Nephron progenitor cell (in vitro differentiated cells): ENCODE measurements at regions not wholly inside any gene's neighbourhood (a gene's known extent, or its start where the extent isn't known, plus 50 kb on each side); places are given as distances from the start of the nearest gene placed in this dataset.

Experiments
- DNase-seq: peaks from one replicate; pipeline ENCODE4 v3.0.0; 2021
- H3K27ac Mint-ChIP-seq: 2 replicates; pipeline ENCODE4 v1.8.0; 2021; ENCODE audit warnings: mild to moderate bottlenecking, moderate library complexity, mixed read lengths
- H3K27me3 Mint-ChIP-seq: 2 replicates; pipeline ENCODE4 v1.8.0; 2021; ENCODE audit warnings: mild to moderate bottlenecking, low read depth, mixed read lengths; ENCODE audit not compliant: poor library complexity
- H3K36me3 Mint-ChIP-seq: 2 replicates; pipeline ENCODE4 v1.8.0; 2021; ENCODE audit warnings: low read depth, mixed read lengths
- H3K4me1 Mint-ChIP-seq: 2 replicates; pipeline ENCODE4 v1.8.0; 2021; ENCODE audit warnings: mixed read lengths
- H3K4me3 Mint-ChIP-seq: 2 replicates; pipeline ENCODE4 v1.8.0; 2021; ENCODE audit warnings: mild to moderate bottlenecking, moderate library complexity, mixed read lengths
- H3K9me3 Mint-ChIP-seq: 2 replicates; pipeline ENCODE4 v1.8.0; 2021; ENCODE audit warnings: mild to moderate bottlenecking, moderate library complexity, mixed read lengths
- TF ChIP-seq, protein P1 (sequence below): fragments of 200-600 bp; sonication (generic); IDR thresholded peaks from 2 replicates; pipeline ENCODE4 v1.5.0; 2021; ENCODE audit warnings: antibody characterized with exemption

DNA sequence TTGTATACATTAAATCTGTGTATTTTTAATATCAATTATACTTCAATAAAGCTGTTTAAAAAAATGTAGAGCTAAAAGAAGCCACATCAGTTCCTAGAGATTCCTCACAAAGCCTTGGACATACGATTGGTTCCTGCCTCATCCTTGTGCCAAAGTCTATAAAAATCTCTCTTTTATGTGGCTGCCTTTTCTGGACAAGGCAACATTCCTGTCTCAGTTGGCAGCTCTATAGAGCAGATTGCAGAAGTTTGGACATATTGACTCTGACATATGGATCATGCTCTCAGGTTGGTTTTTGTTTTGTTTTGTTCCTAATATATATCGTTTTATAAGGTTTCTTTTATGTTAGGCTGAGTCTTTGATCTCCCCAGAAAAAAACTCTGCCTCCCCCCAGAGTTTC, 148.9 kb downstream of the MAFB start:
- no peaks in the 10 kb centered on the region for H3K36me3 Mint-ChIP-seq
- H3K27me3 Mint-ChIP-seq, result peaks cover 12% of the 10 kb centered on the region
- TF ChIP-seq, protein P1, sequence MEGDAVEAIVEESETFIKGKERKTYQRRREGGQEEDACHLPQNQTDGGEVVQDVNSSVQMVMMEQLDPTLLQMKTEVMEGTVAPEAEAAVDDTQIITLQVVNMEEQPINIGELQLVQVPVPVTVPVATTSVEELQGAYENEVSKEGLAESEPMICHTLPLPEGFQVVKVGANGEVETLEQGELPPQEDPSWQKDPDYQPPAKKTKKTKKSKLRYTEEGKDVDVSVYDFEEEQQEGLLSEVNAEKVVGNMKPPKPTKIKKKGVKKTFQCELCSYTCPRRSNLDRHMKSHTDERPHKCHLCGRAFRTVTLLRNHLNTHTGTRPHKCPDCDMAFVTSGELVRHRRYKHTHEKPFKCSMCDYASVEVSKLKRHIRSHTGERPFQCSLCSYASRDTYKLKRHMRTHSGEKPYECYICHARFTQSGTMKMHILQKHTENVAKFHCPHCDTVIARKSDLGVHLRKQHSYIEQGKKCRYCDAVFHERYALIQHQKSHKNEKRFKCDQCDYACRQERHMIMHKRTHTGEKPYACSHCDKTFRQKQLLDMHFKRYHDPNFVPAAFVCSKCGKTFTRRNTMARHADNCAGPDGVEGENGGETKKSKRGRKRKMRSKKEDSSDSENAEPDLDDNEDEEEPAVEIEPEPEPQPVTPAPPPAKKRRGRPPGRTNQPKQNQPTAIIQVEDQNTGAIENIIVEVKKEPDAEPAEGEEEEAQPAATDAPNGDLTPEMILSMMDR, result no peak
- H3K9me3 Mint-ChIP-seq, result no peaks in the 10 kb centered on the region
- no peak for DNase-seq
- H3K4me1 Mint-ChIP-seq, result peaks cover 6% of the 10 kb centered on the region
- no peak overlapping the region for H3K27ac Mint-ChIP-seq
- no peak overlapping the region for H3K4me3 Mint-ChIP-seq

DNA sequence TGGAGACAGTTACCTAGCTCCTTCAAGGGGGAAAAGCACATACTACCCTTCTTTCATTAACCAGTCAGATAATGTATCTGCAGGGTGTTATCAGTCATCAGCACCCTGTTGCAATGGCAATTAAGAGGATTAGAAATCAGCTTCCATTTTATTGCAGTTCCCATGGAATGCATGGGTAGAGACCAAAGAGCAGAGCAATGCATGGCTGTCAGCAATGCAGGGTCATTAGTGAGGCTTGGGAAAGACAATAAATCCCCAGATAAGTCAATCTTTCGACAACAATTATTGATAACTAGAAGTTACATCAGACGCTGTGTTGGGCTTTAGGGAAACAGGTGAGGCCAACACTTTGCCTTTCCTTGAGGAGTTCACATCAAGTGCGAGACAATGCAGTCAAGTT, 150.9 kb downstream of the MAFB start:
- Mint-ChIP-seq H3K4me3 (no peak overlapping the region), H3K27me3 (peaks cover 15% of the 10 kb centered on the region), H3K36me3 (no peaks in the 10 kb centered on the region), H3K27ac (no peak overlapping the region), H3K4me1 (peaks cover 12% of the 10 kb centered on the region), H3K9me3 (peaks cover 4% of the 10 kb centered on the region)
- no peak for DNase-seq
- TF ChIP-seq, protein P1, result no peak

DNA sequence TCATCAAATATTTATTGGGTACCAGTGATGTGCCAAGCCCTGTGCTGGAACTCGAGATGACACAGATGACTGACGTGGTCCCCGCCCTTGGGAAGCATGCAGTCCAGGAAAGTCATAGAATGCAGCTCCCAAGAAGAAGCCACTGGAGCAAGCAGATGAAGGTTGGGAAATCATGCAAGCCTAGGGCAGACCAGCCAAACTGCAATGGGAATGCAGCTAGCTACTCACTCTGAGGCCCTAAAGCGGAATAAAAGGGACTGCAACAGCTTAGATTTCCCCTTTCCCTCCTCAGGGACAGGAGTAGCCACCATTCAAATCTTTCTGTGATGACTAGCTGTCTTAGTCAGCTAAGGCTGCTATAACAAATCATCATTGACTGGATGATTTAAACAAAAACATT, 152.2 kb downstream of the MAFB start:
- no peaks in the 10 kb centered on the region for H3K36me3 Mint-ChIP-seq
- H3K9me3 Mint-ChIP-seq, result peaks cover 16% of the 10 kb centered on the region
- no peak for DNase-seq
- no peak overlapping the region for H3K27ac Mint-ChIP-seq
- peaks cover 7% of the 10 kb centered on the region for H3K27me3 Mint-ChIP-seq
- H3K4me1 Mint-ChIP-seq, result peaks cover 12% of the 10 kb centered on the region
- H3K4me3 Mint-ChIP-seq, result no peak overlapping the region
- TF ChIP-seq, protein P1, result no peak

DNA sequence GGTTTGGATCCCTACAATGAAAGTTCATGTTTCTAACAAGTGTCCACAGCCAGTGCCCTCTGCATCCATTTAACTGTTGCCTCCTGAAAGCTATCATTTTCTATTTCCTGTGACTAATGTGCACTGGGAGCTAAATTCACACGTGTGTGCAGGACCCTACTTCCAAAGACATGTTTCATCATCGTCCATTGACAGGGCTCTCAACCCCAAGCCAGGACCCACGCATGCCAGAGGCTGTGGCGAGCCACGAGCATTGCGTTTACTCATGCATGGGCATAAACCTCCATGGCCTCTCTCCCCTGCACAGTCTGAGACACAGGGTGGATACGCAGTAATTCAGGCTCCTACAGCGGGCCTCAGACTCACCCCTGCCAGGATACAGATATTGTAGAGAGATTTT, 153.2 kb downstream of the MAFB start:
- DNase-seq, result no peak
- Mint-ChIP-seq H3K9me3 (peaks cover 23% of the 10 kb centered on the region), H3K36me3 (peaks cover 4% of the 10 kb centered on the region), H3K4me1 (peaks cover 12% of the 10 kb centered on the region), H3K27ac (no peak overlapping the region), H3K4me3 (no peak overlapping the region), H3K27me3 (peaks cover 7% of the 10 kb centered on the region)
- TF ChIP-seq, protein P1, result no peak

DNA sequence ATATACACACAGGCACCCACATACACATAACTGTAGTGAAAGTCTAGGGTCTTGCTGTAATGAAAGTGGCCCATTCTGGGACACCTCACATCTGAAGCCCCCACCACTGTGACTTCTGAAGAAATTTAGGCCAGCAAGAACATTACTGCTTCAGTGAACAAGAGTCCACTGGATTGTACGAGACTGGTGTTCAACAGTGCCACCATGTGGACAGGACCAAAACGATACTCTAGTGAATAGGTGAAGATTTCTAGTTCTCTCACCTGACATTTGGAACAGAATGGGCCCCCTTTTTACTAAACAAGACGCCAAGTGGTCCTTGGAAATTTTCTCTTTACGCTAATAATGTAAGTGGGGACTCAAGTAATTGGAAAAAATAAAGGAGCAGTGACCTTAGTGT, 156.9 kb downstream of the MAFB start:
- Mint-ChIP-seq H3K4me3 (no peak overlapping the region), H3K9me3 (peaks cover 28% of the 10 kb centered on the region), H3K4me1 (peaks cover 12% of the 10 kb centered on the region), H3K36me3 (peaks cover 5% of the 10 kb centered on the region), H3K27me3 (peaks cover 7% of the 10 kb centered on the region), H3K27ac (no peak overlapping the region)
- TF ChIP-seq, protein P1, result peak; percentile 26
- DNase-seq, result peak; percentile 10

DNA sequence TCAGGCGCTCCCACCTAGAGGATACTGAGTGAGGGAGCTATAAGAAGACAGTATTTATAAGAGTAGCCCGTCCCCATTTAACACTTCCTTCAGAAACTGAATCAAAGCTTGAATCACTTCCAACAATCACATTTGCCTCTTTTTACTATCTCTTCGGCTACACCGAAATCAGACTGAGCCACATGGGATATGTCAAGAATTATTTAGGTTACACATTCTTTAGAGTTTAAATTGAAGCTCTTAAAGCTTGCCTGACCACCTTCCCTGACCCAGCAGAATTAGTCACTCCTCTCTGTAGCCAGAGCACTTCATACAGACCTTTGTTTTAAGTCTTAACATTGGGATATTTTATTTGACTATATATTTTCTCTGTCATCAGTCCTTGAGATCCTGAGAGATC, 163.7 kb downstream of the MAFB start:
- Mint-ChIP-seq H3K9me3 (peaks cover 12% of the 10 kb centered on the region), H3K27me3 (peaks cover 5% of the 10 kb centered on the region), H3K27ac (no peak overlapping the region), H3K4me3 (no peak overlapping the region), H3K4me1 (no peaks in the 10 kb centered on the region), H3K36me3 (no peaks in the 10 kb centered on the region)
- TF ChIP-seq, protein P1, result no peak
- no peak for DNase-seq
